Keratinocyte (primary cell): ENCODE measurements at regions not wholly inside any gene's neighbourhood (a gene's known extent, or its start where the extent isn't known, plus 50 kb on each side); places are given as distances from the start of the nearest gene placed in this dataset.

Experiments
- DNase-seq: peaks from one replicate; pipeline ENCODE4 v3.0.0-alpha.2; 2011; ENCODE audit warnings: low read depth, missing footprints, low spot score
- FAIRE-seq: peaks from 2 replicates; lab custom pipeline; 2011; peaks lifted over from hg19 to GRCh38; lab: Jason Lieb, UNC
- H2AFZ ChIP-seq: 2 replicates; pipeline ENCODE4 v1.6.0; 2012; ENCODE audit warnings: low read length, control low read depth, inconsistent platforms; ENCODE audit not compliant: control insufficient read depth
- H3K27ac ChIP-seq: 2 replicates; pipeline ENCODE4 v1.5.1; 2011; ENCODE audit warnings: low read length; ENCODE audit not compliant: control insufficient read depth, insufficient read depth
- H3K27me3 ChIP-seq: 3 replicates; pipeline ENCODE4 v1.6.0; 2011; ENCODE audit warnings: low read length; ENCODE audit not compliant: control insufficient read depth, insufficient read depth; ENCODE audit errors: extremely low read depth
- H3K36me3 ChIP-seq, 2 experiments: 2 replicates in 1 of 2; 3 replicates in 1 of 2; pipeline ENCODE4 v1.5.1; 2011; ENCODE audit warnings: low read length in 2 of 2, mild to moderate bottlenecking in 1 of 2; ENCODE audit not compliant: control insufficient read depth in 2 of 2, insufficient read depth in 2 of 2; ENCODE audit errors: extremely low read depth in 1 of 2
- H3K4me1 ChIP-seq: 3 replicates; pipeline ENCODE4 v1.5.1; 2011; ENCODE audit warnings: low read length; ENCODE audit not compliant: control insufficient read depth, insufficient read depth; ENCODE audit errors: extremely low read depth
- H3K4me2 ChIP-seq: 3 replicates; pipeline ENCODE4 v1.6.0; 2011; ENCODE audit warnings: low read depth, low read length; ENCODE audit not compliant: control insufficient read depth, insufficient read depth; ENCODE audit errors: extremely low read depth
- H3K4me3 ChIP-seq, 3 experiments: fragments of 200-600 bp in 1 of 3; sonication (generic) in 1 of 3; 2 replicates in 2 of 3; 3 replicates in 1 of 3; pipeline ENCODE4 v1.5.1; 2011 to 2016; ENCODE audit warnings: low read length in 3 of 3, mild to moderate bottlenecking in 3 of 3, control low read depth in 2 of 3, inconsistent platforms in 1 of 3, low read depth in 1 of 3, mixed read lengths in 1 of 3, mixed run types in 1 of 3, moderate library complexity in 1 of 3; ENCODE audit not compliant: control insufficient read depth in 2 of 3, insufficient read depth in 2 of 3; ENCODE audit errors: extremely low read depth in 1 of 3
- H3K79me2 ChIP-seq: 2 replicates; pipeline ENCODE4 v1.6.0; 2012; ENCODE audit warnings: low read length; ENCODE audit not compliant: control insufficient read depth, insufficient read depth
- H3K9ac ChIP-seq: 3 replicates; pipeline ENCODE4 v1.6.0; 2011; ENCODE audit warnings: low read length; ENCODE audit not compliant: control insufficient read depth, insufficient read depth; ENCODE audit errors: extremely low read depth
- H3K9me1 ChIP-seq: 3 replicates; pipeline ENCODE4 v1.6.0; 2011; ENCODE audit warnings: low read length; ENCODE audit not compliant: control insufficient read depth, insufficient read depth; ENCODE audit errors: extremely low read depth
- H3K9me3 ChIP-seq: 2 replicates; pipeline ENCODE4 v1.5.1; 2012; ENCODE audit warnings: low read depth, low read length; ENCODE audit not compliant: control insufficient read depth
- H4K20me1 ChIP-seq: 3 replicates; pipeline ENCODE4 v1.6.0; 2011; ENCODE audit warnings: low read length; ENCODE audit not compliant: control insufficient read depth, insufficient read depth; ENCODE audit errors: extremely low read depth
- CTCF ChIP-seq, 3 experiments: IDR thresholded peaks in 1 of 3; conservative IDR thresholded peaks in 1 of 3; optimal IDR thresholded peaks in 1 of 3; 2 replicates in 2 of 3; 3 replicates in 1 of 3; pipeline versions ENCODE3 to v1.5.1; 2011; ENCODE audit warnings: low read length in 3 of 3, mild to moderate bottlenecking in 3 of 3, moderate library complexity in 2 of 3, control low read depth in 1 of 3, inconsistent platforms in 1 of 3; ENCODE audit not compliant: insufficient read depth in 2 of 3; ENCODE audit errors: extremely low read depth in 1 of 3
- EZH2 ChIP-seq: IDR thresholded peaks from one replicate; pipeline ENCODE4 v1.6.1; 2012; ENCODE audit warnings: inconsistent platforms, mild to moderate bottlenecking, low read length, moderate library complexity
- dilution Hi-C: fragments of 300-500 bp; cut with MboI; formaldehyde crosslinking; loops from one replicate; pipeline ENCODE4 v1.7.0; 2020; ENCODE audit warnings: low sequenced_read_pairs; ENCODE audit not compliant: extremely low pct_ligation_motif_present

GRCh38 chr5:13187186-13187585 is 757.3 kb downstream of the DNAH5 start:
- Histone ChIP-seq H3K79me2 (no peaks in the 10 kb centered on the region), H4K20me1 (no peaks in the 10 kb centered on the region), H3K9ac (no peak overlapping the region), H3K27me3 (no peaks in the 10 kb centered on the region), H3K36me3 (no peaks in the 10 kb centered on the region), H3K9me3 (no peaks in the 10 kb centered on the region), H3K4me3 (no peak overlapping the region), H2AFZ (no peak overlapping the region), H3K27ac (no peak overlapping the region), H3K4me1 (no peaks in the 10 kb centered on the region), H3K4me2 (no peak overlapping the region), H3K9me1 (no peaks in the 10 kb centered on the region)
- DNase-seq (no peak), FAIRE-seq (no peak)
- dilution Hi-C loops = no loop called here
- TF ChIP-seq CTCF (optimal IDR thresholded peaks at IDR 0.05 in 1 of 3, IDR thresholded peaks at IDR 0.05 in 1 of 3, conservative IDR thresholded peaks at IDR 0.05 in 1 of 3; ENCODE audit: extremely low read depth in 1 of 3, insufficient read depth in 2 of 3, low read length in 3 of 3) (no peak), EZH2 (no peak)

GRCh38 chr5:13186177-13186576 is 758.3 kb downstream of the DNAH5 start:
- dilution Hi-C loops = no loop called here
- Histone ChIP-seq H3K4me2 (no peak overlapping the region), H3K27ac (no peak overlapping the region), H3K9me3 (no peaks in the 10 kb centered on the region), H3K4me1 (no peaks in the 10 kb centered on the region), H3K9ac (no peak overlapping the region), H2AFZ (no peak overlapping the region), H3K9me1 (no peaks in the 10 kb centered on the region), H3K79me2 (no peaks in the 10 kb centered on the region), H4K20me1 (no peaks in the 10 kb centered on the region), H3K36me3 (no peaks in the 10 kb centered on the region), H3K4me3 (no peak overlapping the region), H3K27me3 (no peaks in the 10 kb centered on the region)
- TF ChIP-seq CTCF (optimal IDR thresholded peaks at IDR 0.05 in 1 of 3, IDR thresholded peaks at IDR 0.05 in 1 of 3, conservative IDR thresholded peaks at IDR 0.05 in 1 of 3; ENCODE audit: extremely low read depth in 1 of 3, insufficient read depth in 2 of 3, low read length in 3 of 3) = no peak
- no peak for TF ChIP-seq EZH2
- DNase-seq (no peak), FAIRE-seq (no peak)
